ENCODE measurements at regions not wholly inside any gene's neighbourhood (a gene's known extent, or its start where the extent isn't known, plus 50 kb on each side); places are given as distances from the start of the nearest gene placed in this dataset.

GRCh38 chr6:27579973-27580372, 107.1 kb upstream of the ZNF184 start:
- Histone ChIP-seq H3K27me3 (ENCODE audit: insufficient read depth, low read length, poor library complexity, severe bottlenecking) (peaks cover 17% of the 10 kb centered on the region), H3K4me1 (ENCODE audit: insufficient read depth, low read length) (no peaks in the 10 kb centered on the region), H3K27ac (ENCODE audit: low read depth, low read length) (no peak overlapping the region), H3K36me3 (ENCODE audit: insufficient read depth, low read length) (no peaks in the 10 kb centered on the region), H3K9me3 (ENCODE audit: low read length) (no peaks in the 10 kb centered on the region), H3K4me3 (ENCODE audit: low read length) (no peak overlapping the region)
- H3K36me3 Mint-ChIP-seq, result peaks cover 0 to 6% (median 0%) of the 10 kb centered on the region in 3 donors
- CTCF ChIA-PET, result no interaction called here
- peaks cover 2 to 9% (median 6%) of the 10 kb centered on the region in 5 donors for H3K9me3 Mint-ChIP-seq
- DNase-seq, result no peak
- peaks cover 0 to 7% (median 0%) of the 10 kb centered on the region in 3 donors for H3K4me1 Mint-ChIP-seq
- peaks cover 38 to 82% of the 10 kb centered on the region in 2 donors for H3K27me3 Mint-ChIP-seq
- no peak overlapping the region for H3K27ac Mint-ChIP-seq
- no peak overlapping the region for H3K4me3 Mint-ChIP-seq
- POLR2A ChIA-PET, result no interaction called here

GRCh38 chr6:27577922-27578321, 105.0 kb upstream of the ZNF184 start:
- peaks cover 0 to 11% (median 0%) of the 10 kb centered on the region in 3 donors for H3K36me3 Mint-ChIP-seq
- no peak overlapping the region for H3K4me3 ChIP-seq (ENCODE audit: low read length)
- H3K4me1 Mint-ChIP-seq, result no peaks in the 10 kb centered on the region
- no peaks in the 10 kb centered on the region for H3K36me3 ChIP-seq (ENCODE audit: insufficient read depth, low read length)
- no peak for DNase-seq
- no peak overlapping the region for H3K27ac ChIP-seq (ENCODE audit: low read depth, low read length)
- peaks cover 6% of the 10 kb centered on the region for H3K27me3 ChIP-seq (ENCODE audit: insufficient read depth, low read length, poor library complexity, severe bottlenecking)
- POLR2A ChIA-PET, result no interaction called here
- H3K4me3 Mint-ChIP-seq, result no peak overlapping the region
- H3K27me3 Mint-ChIP-seq, result peaks cover 29 to 76% of the 10 kb centered on the region in 2 donors
- no peaks in the 10 kb centered on the region for H3K4me1 ChIP-seq (ENCODE audit: insufficient read depth, low read length)
- H3K27ac Mint-ChIP-seq, result no peak overlapping the region
- CTCF ChIA-PET, result no interaction called here
- H3K9me3 Mint-ChIP-seq, result peaks cover 0 to 1% (median 0%) of the 10 kb centered on the region in 5 donors
- H3K9me3 ChIP-seq (ENCODE audit: low read length), result no peaks in the 10 kb centered on the region

GRCh38 chr6:27575594-27576361, 102.9 kb upstream of the ZNF184 start:
- Mint-ChIP-seq H3K27ac (no peak overlapping the region), H3K36me3 (peaks cover 0 to 11% (median 0%) of the 10 kb centered on the region in 3 donors), H3K9me3 (no peaks in the 10 kb centered on the region), H3K4me3 (no peak overlapping the region), H3K27me3 (peaks cover 18 to 64% of the 10 kb centered on the region in 2 donors), H3K4me1 (no peaks in the 10 kb centered on the region)
- no peak for DNase-seq
- Histone ChIP-seq H3K36me3 (ENCODE audit: insufficient read depth, low read length) (no peaks in the 10 kb centered on the region), H3K27me3 (ENCODE audit: insufficient read depth, low read length, poor library complexity, severe bottlenecking) (no peaks in the 10 kb centered on the region), H3K9me3 (ENCODE audit: low read length) (no peaks in the 10 kb centered on the region), H3K4me3 (ENCODE audit: low read length) (no peak overlapping the region), H3K27ac (ENCODE audit: low read depth, low read length) (no peak overlapping the region), H3K4me1 (ENCODE audit: insufficient read depth, low read length) (no peaks in the 10 kb centered on the region)
- ChIA-PET POLR2A (no interaction called here), CTCF (no interaction called here)

GRCh38 chr6:27568226-27568897, 95.5 kb upstream of the ZNF184 start:
- peaks cover 36% of the 10 kb centered on the region for H3K27me3 ChIP-seq (ENCODE audit: insufficient read depth, low read length, poor library complexity, severe bottlenecking)
- Mint-ChIP-seq H3K27me3 (peaks cover 36 to 63% of the 10 kb centered on the region in 2 donors), H3K4me3 (no peak overlapping the region), H3K27ac (no peak overlapping the region), H3K36me3 (no peaks in the 10 kb centered on the region), H3K4me1 (peaks cover 4 to 9% (median 6%) of the 10 kb centered on the region in 3 donors), H3K9me3 (peaks cover 0 to 10% (median 0%) of the 10 kb centered on the region in 5 donors)
- H3K27ac ChIP-seq (ENCODE audit: low read depth, low read length), result no peak overlapping the region
- no peak overlapping the region for H3K4me3 ChIP-seq (ENCODE audit: low read length)
- ChIA-PET POLR2A (no interaction called here), CTCF (no interaction called here)
- H3K36me3 ChIP-seq (ENCODE audit: insufficient read depth, low read length), result no peaks in the 10 kb centered on the region
- no peak for DNase-seq
- no peaks in the 10 kb centered on the region for H3K9me3 ChIP-seq (ENCODE audit: low read length)
- H3K4me1 ChIP-seq (ENCODE audit: insufficient read depth, low read length), result no peaks in the 10 kb centered on the region

GRCh38 chr6:27565839-27566779, 93.2 kb upstream of the ZNF184 start:
- H3K27me3 ChIP-seq (ENCODE audit: insufficient read depth, low read length, poor library complexity, severe bottlenecking), result peaks cover 46% of the 10 kb centered on the region
- no peak overlapping the region for H3K4me3 Mint-ChIP-seq

GRCh38 chr6:27562027-27562410, 89.1 kb upstream of the ZNF184 start:
- H3K27ac Mint-ChIP-seq, result no peak overlapping the region
- Histone ChIP-seq H3K4me3 (ENCODE audit: low read length) (no peak overlapping the region), H3K27me3 (ENCODE audit: insufficient read depth, low read length, poor library complexity, severe bottlenecking) (peaks cover 64% of the 10 kb centered on the region), H3K4me1 (ENCODE audit: insufficient read depth, low read length) (no peaks in the 10 kb centered on the region), H3K36me3 (ENCODE audit: insufficient read depth, low read length) (no peaks in the 10 kb centered on the region), H3K9me3 (ENCODE audit: low read length) (no peaks in the 10 kb centered on the region), H3K27ac (ENCODE audit: low read depth, low read length) (no peak overlapping the region)
- peaks cover 70 to 91% of the 10 kb centered on the region in 2 donors for H3K27me3 Mint-ChIP-seq
- H3K9me3 Mint-ChIP-seq, result peaks cover 0 to 18% (median 9%) of the 10 kb centered on the region in 5 donors
- no peak overlapping the region for H3K4me3 Mint-ChIP-seq
- peaks cover 0 to 3% (median 0%) of the 10 kb centered on the region in 3 donors for H3K36me3 Mint-ChIP-seq
- POLR2A ChIA-PET, result no interaction called here
- CTCF ChIA-PET, result no interaction called here
- no peak for DNase-seq
- peaks cover 7 to 16% (median 11%) of the 10 kb centered on the region in 3 donors for H3K4me1 Mint-ChIP-seq

More at GRCh38 chr6:27565839-27566779, 93.2 kb upstream of the ZNF184 start:
- Mint-ChIP-seq H3K36me3 (no peaks in the 10 kb centered on the region), H3K27ac (peak overlapping the region in 1 of 8 donors; percentile 32), H3K4me1 (peaks cover 4 to 9% (median 6%) of the 10 kb centered on the region in 3 donors), H3K9me3 (peaks cover 0 to 10% (median 0%) of the 10 kb centered on the region in 5 donors), H3K27me3 (peaks cover 43 to 77% of the 10 kb centered on the region in 2 donors)
- ChIA-PET CTCF (interaction anchor here (0.7 kb wide), 1 partner anchor 232 kb away, joined by 3 read pairs; no protein-coding TSS in a partner anchor), POLR2A (no interaction called here)
- Histone ChIP-seq H3K27ac (ENCODE audit: low read depth, low read length) (no peak overlapping the region), H3K4me3 (ENCODE audit: low read length) (no peak overlapping the region), H3K9me3 (ENCODE audit: low read length) (no peaks in the 10 kb centered on the region), H3K4me1 (ENCODE audit: insufficient read depth, low read length) (no peaks in the 10 kb centered on the region), H3K36me3 (ENCODE audit: insufficient read depth, low read length) (no peaks in the 10 kb centered on the region)
- no peak for DNase-seq

- H3K4me1 ChIP-seq (ENCODE audit: insufficient read depth, low read length), result no peaks in the 10 kb centered on the region
- CTCF ChIA-PET, result interaction anchor here (1.4 kb wide), 1 partner anchor 17 kb away, joined by 3 read pairs; no protein-coding TSS in a partner anchor
- peaks cover 5 to 16% (median 13%) of the 10 kb centered on the region in 3 donors for H3K4me1 Mint-ChIP-seq
- H3K27ac ChIP-seq (ENCODE audit: low read depth, low read length), result no peak overlapping the region
- H3K27me3 ChIP-seq (ENCODE audit: insufficient read depth, low read length, poor library complexity, severe bottlenecking), result peaks cover 49% of the 10 kb centered on the region
- peaks cover 65 to 86% of the 10 kb centered on the region in 2 donors for H3K27me3 Mint-ChIP-seq
- H3K4me3 Mint-ChIP-seq, result peak overlapping the region in 3 of 7 donors; percentile 12 to 41 (median 19)
- H3K9me3 ChIP-seq (ENCODE audit: low read length), result no peaks in the 10 kb centered on the region
- no peak for DNase-seq
- H3K36me3 Mint-ChIP-seq, result peaks cover 0 to 7% (median 3%) of the 10 kb centered on the region in 3 donors
- H3K27ac Mint-ChIP-seq, result peak overlapping the region in 2 of 8 donors; percentile 67 to 83
- H3K36me3 ChIP-seq (ENCODE audit: insufficient read depth, low read length), result no peaks in the 10 kb centered on the region
- peaks cover under 1 to 28% (median 16%) of the 10 kb centered on the region in 5 donors for H3K9me3 Mint-ChIP-seq
- POLR2A ChIA-PET, result no interaction called here
- H3K4me3 ChIP-seq (ENCODE audit: low read length), result no peak overlapping the region
Observed at GRCh38 chr6:27558028-27558724, 85.3 kb upstream of the ZNF184 start.
